HG02870 (cell line): ENCODE measurements at regions not wholly inside any gene's neighbourhood (a gene's known extent, or its start where the extent isn't known, plus 50 kb on each side); places are given as distances from the start of the nearest gene placed in this dataset.

Experiments used
- ATAC-seq: cut with Tn5 transposase; IDR thresholded peaks from one replicate; pipeline ENCODE4 v1.9.1; 2021; ENCODE audit warnings: mild to moderate bottlenecking, moderate library complexity; ENCODE audit not compliant: unreplicated experiment

GRCh38 chr22:49626361-49627216 is 201.1 kb downstream of the BRD1 start:
- no peak for ATAC-seq

DNA sequence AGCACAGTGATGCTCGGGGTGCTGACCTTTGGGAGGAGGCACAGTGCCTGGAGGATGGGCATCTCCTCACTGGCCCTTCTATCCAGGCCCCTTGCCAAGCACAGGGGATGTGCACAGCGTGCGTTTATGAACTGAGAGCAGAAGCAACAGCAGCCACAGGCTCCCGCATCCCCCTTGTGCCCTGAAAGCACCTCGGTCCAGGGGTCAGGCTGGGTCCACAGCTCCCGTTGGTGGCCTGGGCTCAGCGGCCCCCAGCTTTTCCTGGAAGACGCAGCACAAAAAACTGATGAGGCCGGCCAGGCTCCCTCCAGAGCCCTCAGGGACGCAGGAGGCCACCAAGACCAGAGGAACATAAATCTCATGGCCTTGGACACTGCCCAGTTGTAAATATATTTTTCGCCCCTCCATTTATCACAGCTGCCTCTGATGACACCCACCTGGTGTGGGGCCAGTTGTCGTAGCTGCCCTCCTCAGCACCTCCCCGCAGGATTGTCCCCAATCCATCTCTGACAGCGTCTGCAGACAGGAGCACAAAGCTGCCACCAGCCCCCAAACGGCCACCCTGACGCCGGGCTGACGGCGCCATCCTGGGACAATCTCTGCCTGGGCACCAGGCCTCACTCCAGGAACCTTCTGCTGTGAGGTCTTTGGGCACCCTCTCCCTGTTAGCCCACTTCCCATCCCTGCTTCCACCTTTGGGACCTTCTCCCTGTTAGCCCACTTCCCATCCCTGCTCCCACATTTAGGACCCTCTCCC is 203.1 kb downstream of the BRD1 start:
- no peak for ATAC-seq

DNA sequence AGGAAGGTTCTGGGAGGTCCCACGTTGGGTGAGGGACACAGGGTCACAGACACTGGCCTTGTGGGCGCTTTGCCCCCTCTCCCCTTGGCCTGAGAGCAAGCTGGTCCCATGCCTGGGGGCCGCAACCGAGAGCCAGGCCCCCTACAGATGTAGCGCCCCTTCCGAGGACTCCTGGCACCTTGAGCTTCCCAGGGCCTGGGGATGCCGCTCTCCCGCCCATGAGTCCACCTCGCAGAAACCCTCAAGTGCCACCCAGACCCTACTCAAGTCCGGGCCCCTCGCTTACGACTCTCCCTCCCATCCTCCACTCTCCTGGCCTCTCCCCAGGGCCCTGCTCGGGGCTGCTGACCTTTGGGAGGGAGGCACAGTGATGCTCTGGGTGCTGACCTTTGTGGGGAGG is 204.0 kb downstream of the BRD1 start:
- no peak for ATAC-seq

- ATAC-seq = no peak
Measured at GRCh38 chr22:49623176-49623575, 204.5 kb downstream of the BRD1 start.

DNA sequence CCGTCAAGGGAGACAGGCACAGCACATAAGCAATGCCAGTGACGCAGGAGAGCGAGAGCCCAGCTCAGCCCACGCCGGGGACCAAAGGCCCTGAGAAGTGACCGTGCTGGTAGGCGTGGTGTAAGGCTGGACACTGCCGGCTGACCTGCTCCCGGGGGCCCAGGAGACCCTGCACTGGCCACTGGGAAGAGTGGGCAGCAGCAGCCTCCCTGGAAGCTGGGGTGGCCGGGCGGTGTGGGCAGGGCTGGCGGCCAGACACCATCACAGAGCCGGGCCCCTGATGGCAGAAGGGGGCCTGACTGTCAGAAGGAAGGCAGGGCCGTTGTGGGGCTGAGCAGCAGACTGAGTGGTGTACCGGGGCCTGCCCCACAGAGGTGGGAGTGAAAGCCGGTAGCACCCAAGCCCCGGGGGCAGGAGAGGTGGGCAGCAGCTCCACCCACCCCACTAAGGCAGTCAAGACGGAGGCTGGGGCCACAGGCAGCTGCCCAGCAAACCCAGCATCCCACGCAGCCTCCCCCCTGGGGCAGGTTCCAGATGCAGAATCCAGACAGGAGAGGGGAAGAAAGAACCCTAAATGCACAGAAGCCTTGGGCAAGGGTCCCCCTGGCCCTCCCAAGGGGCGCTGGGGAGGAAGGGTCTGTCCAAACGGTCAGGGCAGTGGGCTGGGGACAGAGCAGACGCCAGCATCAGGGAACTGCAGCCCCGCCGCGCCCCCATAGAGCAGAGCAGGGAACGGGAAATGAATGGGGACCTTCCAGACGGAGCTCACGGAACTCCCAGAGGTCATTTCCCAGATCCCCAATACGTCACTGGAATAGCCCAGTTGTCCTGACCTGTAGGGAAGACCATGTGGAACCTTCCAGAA is 205.2 kb downstream of the BRD1 start:
- no peak for ATAC-seq

GRCh38 chr22:49621601-49622210 is 206.0 kb downstream of the BRD1 start:
- no peak for ATAC-seq

DNA sequence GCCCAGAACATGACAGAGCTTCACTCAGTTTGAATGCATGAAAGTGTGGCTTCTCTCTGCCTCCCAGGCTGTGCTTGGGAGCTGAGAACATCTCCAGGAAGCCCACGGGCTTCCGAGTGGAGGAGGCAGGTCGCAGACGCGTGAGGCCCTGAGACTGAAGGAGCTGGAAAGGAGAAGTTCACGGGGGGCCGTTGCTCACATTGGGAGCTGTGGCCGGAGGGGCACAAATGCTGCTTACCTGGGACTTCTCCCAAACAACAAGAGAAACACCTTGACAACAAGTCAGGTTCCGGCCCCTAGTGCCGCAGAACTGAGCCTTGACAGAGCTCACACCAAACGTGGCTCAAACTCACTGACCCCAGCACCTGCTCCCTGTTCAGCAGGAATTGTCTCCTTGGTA is 207.0 kb downstream of the BRD1 start:
- no peak for ATAC-seq

DNA sequence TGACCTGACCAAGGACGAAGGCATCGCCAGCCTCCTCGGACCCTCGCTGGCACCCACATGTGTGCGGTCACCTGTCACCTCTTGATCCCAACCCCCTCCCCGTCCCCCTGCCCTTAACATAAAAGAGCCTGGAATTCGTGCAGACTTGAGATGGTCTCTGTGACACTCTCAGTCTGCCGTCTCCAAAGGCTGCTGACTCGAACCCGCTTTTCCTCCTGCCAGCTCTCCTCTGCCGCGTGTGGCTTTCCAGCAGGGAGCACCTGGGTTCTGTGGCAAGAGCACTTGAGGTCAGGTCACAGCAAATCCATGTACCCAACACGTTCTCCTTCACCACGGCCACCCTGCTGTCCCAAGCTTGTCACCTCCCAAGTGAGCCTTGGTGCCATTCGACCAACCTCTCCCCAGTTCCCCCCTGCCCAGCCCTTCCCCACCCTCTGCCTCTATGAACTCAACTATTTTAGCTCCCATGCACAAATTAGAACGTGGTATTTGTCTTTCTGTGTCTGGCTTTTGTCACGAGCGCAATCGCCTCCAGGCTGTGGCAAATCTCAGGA is 207.6 kb downstream of the BRD1 start:
- ATAC-seq = no peak

- ATAC-seq = no peak
Measured at GRCh38 chr22:49619301-49619700, 208.4 kb downstream of the BRD1 start.

DNA sequence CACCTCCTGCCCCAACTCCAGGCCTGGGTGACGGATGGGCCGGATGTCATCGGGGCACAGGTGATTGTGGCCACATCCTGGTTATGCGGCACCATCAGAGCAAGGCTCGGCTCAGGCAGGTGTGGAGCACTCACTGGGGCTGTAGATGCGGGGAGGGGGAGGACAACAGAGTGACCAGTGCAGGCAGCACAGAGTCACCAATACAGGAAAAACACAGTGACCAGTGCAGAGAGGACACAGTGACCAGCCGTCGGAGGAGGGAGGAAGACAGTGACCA is 209.1 kb downstream of the BRD1 start:
- ATAC-seq = no peak

DNA sequence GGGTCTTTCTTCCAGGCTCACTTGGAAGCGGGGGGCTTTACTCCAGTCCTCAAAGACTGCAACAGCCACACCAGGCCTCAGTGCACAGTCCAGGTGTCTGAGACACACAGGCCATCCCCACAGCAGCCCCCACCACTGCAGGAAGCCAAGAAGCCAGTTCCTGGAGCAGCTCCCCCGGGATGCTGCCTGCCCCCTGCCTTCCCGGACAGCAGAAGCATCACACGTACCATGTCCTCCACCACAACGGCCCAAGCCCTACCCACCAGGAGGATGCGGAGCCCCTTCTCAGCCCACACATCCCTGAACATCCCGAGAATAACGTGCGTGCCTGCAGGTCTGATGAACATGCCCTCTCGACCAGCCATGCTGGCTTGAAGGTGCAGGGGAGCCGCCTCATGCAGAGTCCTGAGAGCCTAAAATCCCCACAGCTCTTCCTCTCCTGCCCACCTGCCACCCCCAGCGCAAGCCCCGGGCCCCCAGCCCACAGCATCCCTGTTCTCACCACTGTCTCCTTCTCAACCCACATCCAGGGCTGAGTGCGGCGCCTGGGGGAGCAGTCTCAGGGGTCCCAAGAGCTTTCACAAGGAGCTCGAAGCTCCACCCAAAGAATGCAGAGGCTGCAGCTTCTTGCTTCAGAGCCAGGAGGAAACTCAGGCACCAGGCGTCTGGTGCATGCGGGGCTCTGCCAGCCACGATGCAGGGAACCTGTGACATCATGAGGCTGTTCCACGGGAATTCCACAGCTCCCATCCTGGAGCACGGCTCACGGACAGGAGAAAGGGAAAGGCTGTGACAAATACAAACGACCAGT is 209.6 kb downstream of the BRD1 start:
- no peak for ATAC-seq

DNA sequence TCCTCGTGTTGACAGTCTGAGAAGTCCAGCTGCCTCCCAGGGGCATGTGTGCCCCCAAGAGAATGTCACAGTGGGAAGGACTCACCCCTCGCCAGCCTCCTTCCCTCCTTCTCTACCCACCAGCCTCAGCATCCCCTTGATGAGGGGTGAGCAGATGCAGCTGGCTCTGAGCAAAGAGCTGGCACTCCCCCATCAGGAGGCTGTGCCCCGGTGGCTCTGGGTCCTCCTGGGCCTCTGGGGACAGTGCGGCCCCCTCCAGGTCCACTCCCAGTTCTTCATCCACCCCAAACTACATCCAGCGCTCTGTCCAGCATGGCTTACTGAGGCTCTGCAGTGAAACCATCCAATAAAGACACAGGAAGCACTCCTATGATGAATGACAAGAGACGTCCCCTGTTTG is 210.4 kb downstream of the BRD1 start:
- ATAC-seq = no peak

GRCh38 chr22:49616356-49617231 is 211.1 kb downstream of the BRD1 start:
- ATAC-seq = no peak

DNA sequence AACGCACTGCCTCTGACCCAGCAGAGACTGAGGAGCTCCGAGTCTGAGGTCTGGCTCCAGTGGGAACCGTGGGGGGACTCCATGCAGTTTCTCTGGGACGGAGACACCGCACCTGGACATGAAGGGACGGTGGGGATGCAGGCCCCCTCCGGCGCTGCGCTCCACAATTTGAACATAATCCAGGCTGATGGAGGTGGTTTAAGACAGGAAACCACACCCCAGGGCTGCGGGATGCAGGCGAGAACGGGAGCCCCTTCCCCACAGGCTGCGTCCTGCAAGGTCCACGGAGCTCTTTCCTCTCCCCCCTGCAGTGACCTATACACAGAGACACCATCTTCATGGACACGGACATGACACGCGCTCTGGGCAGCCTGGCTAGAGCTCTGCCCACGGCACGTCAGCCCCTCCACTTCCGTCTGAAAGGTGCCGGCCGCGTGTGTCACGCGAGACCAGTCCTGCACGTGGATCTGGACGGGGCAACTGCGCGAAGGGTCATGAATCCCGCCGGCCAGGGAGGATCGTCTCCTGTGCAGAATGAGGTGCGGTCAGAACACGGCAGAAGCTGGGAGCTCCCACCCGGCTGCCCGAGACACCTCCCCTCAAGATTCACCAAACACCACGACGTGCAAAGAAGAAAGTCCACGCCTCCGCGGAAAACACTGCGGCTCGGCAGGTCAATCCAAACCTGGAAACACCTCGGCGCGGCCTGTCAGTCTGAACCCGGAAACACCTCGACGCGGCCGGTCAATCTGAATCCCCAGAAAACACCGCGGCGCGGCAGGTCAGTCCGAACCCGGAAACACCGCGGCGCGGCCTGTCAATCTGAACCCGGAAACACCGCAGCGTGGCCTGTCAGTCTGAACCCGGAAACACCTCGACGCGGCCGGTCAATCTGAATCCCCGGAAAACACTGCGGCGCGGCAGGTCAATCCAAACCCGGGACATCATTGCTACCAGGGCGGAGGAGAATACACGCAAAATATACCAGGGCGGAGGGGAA is 212.4 kb downstream of the BRD1 start:
- ATAC-seq = no peak

- ATAC-seq = no peak
Measured at GRCh38 chr22:49613511-49614270, 214.0 kb downstream of the BRD1 start.

GRCh38 chr22:49613108-49613507 is 214.6 kb downstream of the BRD1 start:
- ATAC-seq = no peak
